ENCODE measurements at regions not wholly inside any gene's neighbourhood (a gene's known extent, or its start where the extent isn't known, plus 50 kb on each side); places are given as distances from the start of the nearest gene placed in this dataset.

- no peaks in the 10 kb centered on the region for H3K9me3 ChIP-seq (ENCODE audit: control extremely low read depth in 1 of 5, control insufficient read depth in 4 of 5, insufficient read depth in 2 of 5, low read depth in 1 of 5, low read length in 4 of 5)
- H3K4me3 ChIP-seq (ENCODE audit: control insufficient read depth in 1 of 7, extremely low read depth in 1 of 7, insufficient read depth in 4 of 7, low read depth in 2 of 7, low read length in 6 of 7) = no peak overlapping the region
- no peaks in the 10 kb centered on the region for H3K36me3 ChIP-seq (ENCODE audit: control insufficient read depth in 4 of 4, insufficient read depth in 4 of 4, low read length in 3 of 4)
- ChIA-PET CTCF (no interaction called here), POLR2A (no interaction called here)
- H3K4me1 ChIP-seq (ENCODE audit: control extremely low read depth in 1 of 4, control insufficient read depth in 4 of 4, insufficient read depth in 4 of 4, low read length in 3 of 4) = no peaks in the 10 kb centered on the region
- DNase-seq = no peak
- WGBS (ENCODE audit: insufficient coverage) = 80% methylated on average over 6 of the region's 12 CpGs
- H3K27ac ChIP-seq (ENCODE audit: insufficient read depth in 1 of 2, low read depth in 1 of 2, low read length in 2 of 2, poor library complexity in 1 of 2, severe bottlenecking in 2 of 2) = no peak overlapping the region
- H3K27me3 ChIP-seq (replicated peaks in 2 of 5; ENCODE audit: control insufficient read depth in 4 of 5, insufficient read depth in 5 of 5, low read length in 4 of 5) = peaks cover 0 to 61% (median 10%) of the 10 kb centered on the region in 5 experiments
Observed at GRCh38 chr16:86405319-86405718, 105.0 kb upstream of the FOXF1 start.

GRCh38 chr16:86406056-86406455 is 104.3 kb upstream of the FOXF1 start:
- 86% methylated on average over 10 of the region's 10 CpGs for WGBS (ENCODE audit: insufficient coverage)
- Histone ChIP-seq H3K4me3 (ENCODE audit: control insufficient read depth in 1 of 7, extremely low read depth in 1 of 7, insufficient read depth in 4 of 7, low read depth in 2 of 7, low read length in 6 of 7) (no peak overlapping the region), H3K27ac (ENCODE audit: insufficient read depth in 1 of 2, low read depth in 1 of 2, low read length in 2 of 2, poor library complexity in 1 of 2, severe bottlenecking in 2 of 2) (no peak overlapping the region), H3K9me3 (ENCODE audit: control extremely low read depth in 1 of 5, control insufficient read depth in 4 of 5, insufficient read depth in 2 of 5, low read depth in 1 of 5, low read length in 4 of 5) (peaks cover 0 to under 1% (median 0%) of the 10 kb centered on the region in 5 experiments), H3K36me3 (ENCODE audit: control insufficient read depth in 4 of 4, insufficient read depth in 4 of 4, low read length in 3 of 4) (no peaks in the 10 kb centered on the region), H3K27me3 (replicated peaks in 2 of 5; ENCODE audit: control insufficient read depth in 4 of 5, insufficient read depth in 5 of 5, low read length in 4 of 5) (peaks cover 0 to 60% (median 10%) of the 10 kb centered on the region in 5 experiments), H3K4me1 (ENCODE audit: control extremely low read depth in 1 of 4, control insufficient read depth in 4 of 4, insufficient read depth in 4 of 4, low read length in 3 of 4) (no peaks in the 10 kb centered on the region)
- ChIA-PET CTCF (no interaction called here), POLR2A (no interaction called here)
- no peak for DNase-seq

- ChIA-PET POLR2A (no interaction called here), CTCF (interaction anchor here (0.6 kb wide), 1 partner anchor 109 kb away, joined by 3 read pairs; no protein-coding TSS in a partner anchor)
- Histone ChIP-seq H3K27ac (ENCODE audit: insufficient read depth in 1 of 2, low read depth in 1 of 2, low read length in 2 of 2, poor library complexity in 1 of 2, severe bottlenecking in 2 of 2) (no peak overlapping the region), H3K27me3 (replicated peaks in 2 of 5; ENCODE audit: control insufficient read depth in 4 of 5, insufficient read depth in 5 of 5, low read length in 4 of 5) (peaks cover 0 to 38% (median 12%) of the 10 kb centered on the region in 5 experiments), H3K9me3 (ENCODE audit: control extremely low read depth in 1 of 5, control insufficient read depth in 4 of 5, insufficient read depth in 2 of 5, low read depth in 1 of 5, low read length in 4 of 5) (peaks cover 0 to 9% (median 5%) of the 10 kb centered on the region in 5 experiments), H3K4me3 (ENCODE audit: control insufficient read depth in 1 of 7, extremely low read depth in 1 of 7, insufficient read depth in 4 of 7, low read depth in 2 of 7, low read length in 6 of 7) (no peak overlapping the region), H3K4me1 (ENCODE audit: control extremely low read depth in 1 of 4, control insufficient read depth in 4 of 4, insufficient read depth in 4 of 4, low read length in 3 of 4) (no peaks in the 10 kb centered on the region), H3K36me3 (ENCODE audit: control insufficient read depth in 4 of 4, insufficient read depth in 4 of 4, low read length in 3 of 4) (no peaks in the 10 kb centered on the region)
- no peak for DNase-seq
- 72% methylated on average over 4 of the region's 4 CpGs for WGBS (ENCODE audit: insufficient coverage)
Observed at GRCh38 chr16:86408685-86409084, 101.6 kb upstream of the FOXF1 start.

- no peak for DNase-seq
- ChIA-PET POLR2A (no interaction called here), CTCF (no interaction called here)
- WGBS (ENCODE audit: insufficient coverage) = 100% methylated on average over 1 of the region's 2 CpGs
- Histone ChIP-seq H3K4me1 (ENCODE audit: control extremely low read depth in 1 of 4, control insufficient read depth in 4 of 4, insufficient read depth in 4 of 4, low read length in 3 of 4) (peaks cover 0 to 3% (median 1%) of the 10 kb centered on the region in 4 experiments), H3K27ac (ENCODE audit: insufficient read depth in 1 of 2, low read depth in 1 of 2, low read length in 2 of 2, poor library complexity in 1 of 2, severe bottlenecking in 2 of 2) (no peak overlapping the region), H3K4me3 (ENCODE audit: control insufficient read depth in 1 of 7, extremely low read depth in 1 of 7, insufficient read depth in 4 of 7, low read depth in 2 of 7, low read length in 6 of 7) (no peak overlapping the region), H3K9me3 (ENCODE audit: control extremely low read depth in 1 of 5, control insufficient read depth in 4 of 5, insufficient read depth in 2 of 5, low read depth in 1 of 5, low read length in 4 of 5) (peaks cover 0 to 9% (median 5%) of the 10 kb centered on the region in 5 experiments), H3K36me3 (ENCODE audit: control insufficient read depth in 4 of 4, insufficient read depth in 4 of 4, low read length in 3 of 4) (no peaks in the 10 kb centered on the region), H3K27me3 (replicated peaks in 2 of 5; ENCODE audit: control insufficient read depth in 4 of 5, insufficient read depth in 5 of 5, low read length in 4 of 5) (peaks cover 0 to 30% (median 12%) of the 10 kb centered on the region in 5 experiments)
Observed at GRCh38 chr16:86410081-86410480, 100.2 kb upstream of the FOXF1 start.

- no peak for DNase-seq
- ChIA-PET CTCF (no interaction called here), POLR2A (no interaction called here)
- Histone ChIP-seq H3K4me1 (ENCODE audit: control extremely low read depth in 1 of 4, control insufficient read depth in 4 of 4, insufficient read depth in 4 of 4, low read length in 3 of 4) (peaks cover 0 to 8% (median 2%) of the 10 kb centered on the region in 4 experiments), H3K4me3 (ENCODE audit: control insufficient read depth in 1 of 7, extremely low read depth in 1 of 7, insufficient read depth in 4 of 7, low read depth in 2 of 7, low read length in 6 of 7) (no peak overlapping the region), H3K27ac (ENCODE audit: insufficient read depth in 1 of 2, low read depth in 1 of 2, low read length in 2 of 2, poor library complexity in 1 of 2, severe bottlenecking in 2 of 2) (no peak overlapping the region), H3K27me3 (replicated peaks in 2 of 5; ENCODE audit: control insufficient read depth in 4 of 5, insufficient read depth in 5 of 5, low read length in 4 of 5) (peaks cover 0 to 25% (median 10%) of the 10 kb centered on the region in 5 experiments), H3K36me3 (ENCODE audit: control insufficient read depth in 4 of 4, insufficient read depth in 4 of 4, low read length in 3 of 4) (no peaks in the 10 kb centered on the region), H3K9me3 (ENCODE audit: control extremely low read depth in 1 of 5, control insufficient read depth in 4 of 5, insufficient read depth in 2 of 5, low read depth in 1 of 5, low read length in 4 of 5) (peaks cover 0 to 9% (median 5%) of the 10 kb centered on the region in 5 experiments)
- WGBS (ENCODE audit: insufficient coverage) = 83% methylated on average over 2 of the region's 5 CpGs
Observed at GRCh38 chr16:86410529-86410928, 99.8 kb upstream of the FOXF1 start.

GRCh38 chr16:86411897-86412296 is 98.4 kb upstream of the FOXF1 start:
- CTCF ChIA-PET = interaction anchor here (0.7 kb wide), 1 partner anchor 19 kb away, joined by 3 read pairs; no protein-coding TSS in a partner anchor
- 75% methylated on average over 7 of the region's 7 CpGs for WGBS (ENCODE audit: insufficient coverage)

GRCh38 chr16:86414991-86415740 is 95.2 kb upstream of the FOXF1 start:
- peaks cover 0 to 11% (median 2%) of the 10 kb centered on the region in 4 experiments for H3K4me1 ChIP-seq (ENCODE audit: control extremely low read depth in 1 of 4, control insufficient read depth in 4 of 4, insufficient read depth in 4 of 4, low read length in 3 of 4)
- POLR2A ChIA-PET = interaction anchor here (0.6 to 1.1 kb wide), 2 partner anchors 9 to 108 kb away, joined by 3 to 10 read pairs; no protein-coding TSS in a partner anchor
- no peak overlapping the region for H3K27ac ChIP-seq (ENCODE audit: insufficient read depth in 1 of 2, low read depth in 1 of 2, low read length in 2 of 2, poor library complexity in 1 of 2, severe bottlenecking in 2 of 2)
- H3K27me3 ChIP-seq (replicated peaks in 2 of 5; ENCODE audit: control insufficient read depth in 4 of 5, insufficient read depth in 5 of 5, low read length in 4 of 5) = peaks cover 0 to 6% (median 3%) of the 10 kb centered on the region in 5 experiments
- peak overlapping the region in 1 of 7 experiments; percentile 8 for H3K4me3 ChIP-seq (ENCODE audit: control insufficient read depth in 1 of 7, extremely low read depth in 1 of 7, insufficient read depth in 4 of 7, low read depth in 2 of 7, low read length in 6 of 7)
- 0% methylated on average over 1 of the region's 9 CpGs for WGBS (ENCODE audit: insufficient coverage)
- peak; percentile 41 to 70 (median 59) for DNase-seq
- H3K9me3 ChIP-seq (ENCODE audit: control extremely low read depth in 1 of 5, control insufficient read depth in 4 of 5, insufficient read depth in 2 of 5, low read depth in 1 of 5, low read length in 4 of 5) = peaks cover 1 to 14% (median 5%) of the 10 kb centered on the region in 5 experiments
- no peaks in the 10 kb centered on the region for H3K36me3 ChIP-seq (ENCODE audit: control insufficient read depth in 4 of 4, insufficient read depth in 4 of 4, low read length in 3 of 4)
- CTCF ChIA-PET = no interaction called here

More at GRCh38 chr16:86411897-86412296, 98.4 kb upstream of the FOXF1 start:
- Histone ChIP-seq H3K4me1 (ENCODE audit: control extremely low read depth in 1 of 4, control insufficient read depth in 4 of 4, insufficient read depth in 4 of 4, low read length in 3 of 4) (peaks cover 0 to 11% (median 2%) of the 10 kb centered on the region in 4 experiments), H3K4me3 (ENCODE audit: control insufficient read depth in 1 of 7, extremely low read depth in 1 of 7, insufficient read depth in 4 of 7, low read depth in 2 of 7, low read length in 6 of 7) (no peak overlapping the region), H3K36me3 (ENCODE audit: control insufficient read depth in 4 of 4, insufficient read depth in 4 of 4, low read length in 3 of 4) (no peaks in the 10 kb centered on the region), H3K9me3 (ENCODE audit: control extremely low read depth in 1 of 5, control insufficient read depth in 4 of 5, insufficient read depth in 2 of 5, low read depth in 1 of 5, low read length in 4 of 5) (peaks cover 0 to 10% (median 5%) of the 10 kb centered on the region in 5 experiments), H3K27me3 (replicated peaks in 2 of 5; ENCODE audit: control insufficient read depth in 4 of 5, insufficient read depth in 5 of 5, low read length in 4 of 5) (peaks cover 0 to 13% (median 3%) of the 10 kb centered on the region in 5 experiments), H3K27ac (ENCODE audit: insufficient read depth in 1 of 2, low read depth in 1 of 2, low read length in 2 of 2, poor library complexity in 1 of 2, severe bottlenecking in 2 of 2) (no peak overlapping the region)
- POLR2A ChIA-PET = no interaction called here
- DNase-seq = no peak
